OCI-LY3 (cell line): ENCODE measurements at regions not wholly inside any gene's neighbourhood (a gene's known extent, or its start where the extent isn't known, plus 50 kb on each side); places are given as distances from the start of the nearest gene placed in this dataset.

ENCODE experiments used
- CTCF ChIP-seq: fragments of 200-600, 300-600 bp; sonication (generic); IDR thresholded peaks from 2 replicates; pipeline ENCODE4 v1.5.1; 2014; ENCODE audit warnings: antibody characterized with exemption, low read length, low read depth
- EZH2phosphoT487 ChIP-seq: fragments of 200-600 bp; shearing (Covaris generic); IDR thresholded peaks from 2 replicates; pipeline ENCODE4 v1.6.1; 2018; ENCODE audit warnings: antibody characterized with exemption, mixed run types, low read depth

GRCh38 chr10:8510471-8510870, 456.0 kb downstream of the GATA3 start:
- no peak for TF ChIP-seq CTCF
- TF ChIP-seq EZH2phosphoT487 = no peak
